Coronary artery (tissue), 2 donors: ENCODE measurements at regions not wholly inside any gene's neighbourhood (a gene's known extent, or its start where the extent isn't known, plus 50 kb on each side); places are given as distances from the start of the nearest gene placed in this dataset.
A peak's percentile ranks its signal among the peaks of the same experiment; 100 is the strongest.

ENCODE experiments used
- DNase-seq: peaks from one replicate; pipeline ENCODE4 v3.0.0-alpha.2; 2017; ENCODE audit warnings: low spot score
- H3K27ac ChIP-seq, 2 donors: fragments of 200-600 bp; sonication (generic); one replicate each; pipeline ENCODE4 v1.5.1; 2016 to 2019
- H3K4me3 ChIP-seq: fragments of 200-600 bp; sonication (generic); 2 replicates; pipeline ENCODE4 v1.5.1; 2016; ENCODE audit warnings: mild to moderate bottlenecking, moderate library complexity
- TF ChIP-seq, protein P1 (sequence below): fragments of 200-600 bp; sonication (generic); IDR thresholded peaks from one replicate; pipeline ENCODE4 v1.5.1; 2019; ENCODE audit warnings: antibody characterized with exemption

GRCh38 chr15:85296615-85297402 lies 83.6 kb upstream of the AKAP13 start:
- DNase-seq: no peak
- TF ChIP-seq, protein P1, sequence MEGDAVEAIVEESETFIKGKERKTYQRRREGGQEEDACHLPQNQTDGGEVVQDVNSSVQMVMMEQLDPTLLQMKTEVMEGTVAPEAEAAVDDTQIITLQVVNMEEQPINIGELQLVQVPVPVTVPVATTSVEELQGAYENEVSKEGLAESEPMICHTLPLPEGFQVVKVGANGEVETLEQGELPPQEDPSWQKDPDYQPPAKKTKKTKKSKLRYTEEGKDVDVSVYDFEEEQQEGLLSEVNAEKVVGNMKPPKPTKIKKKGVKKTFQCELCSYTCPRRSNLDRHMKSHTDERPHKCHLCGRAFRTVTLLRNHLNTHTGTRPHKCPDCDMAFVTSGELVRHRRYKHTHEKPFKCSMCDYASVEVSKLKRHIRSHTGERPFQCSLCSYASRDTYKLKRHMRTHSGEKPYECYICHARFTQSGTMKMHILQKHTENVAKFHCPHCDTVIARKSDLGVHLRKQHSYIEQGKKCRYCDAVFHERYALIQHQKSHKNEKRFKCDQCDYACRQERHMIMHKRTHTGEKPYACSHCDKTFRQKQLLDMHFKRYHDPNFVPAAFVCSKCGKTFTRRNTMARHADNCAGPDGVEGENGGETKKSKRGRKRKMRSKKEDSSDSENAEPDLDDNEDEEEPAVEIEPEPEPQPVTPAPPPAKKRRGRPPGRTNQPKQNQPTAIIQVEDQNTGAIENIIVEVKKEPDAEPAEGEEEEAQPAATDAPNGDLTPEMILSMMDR: peak; percentile 53
- H3K27ac ChIP-seq: no peak overlapping the region
- peak overlapping the region; percentile 69 for H3K4me3 ChIP-seq

DNA sequence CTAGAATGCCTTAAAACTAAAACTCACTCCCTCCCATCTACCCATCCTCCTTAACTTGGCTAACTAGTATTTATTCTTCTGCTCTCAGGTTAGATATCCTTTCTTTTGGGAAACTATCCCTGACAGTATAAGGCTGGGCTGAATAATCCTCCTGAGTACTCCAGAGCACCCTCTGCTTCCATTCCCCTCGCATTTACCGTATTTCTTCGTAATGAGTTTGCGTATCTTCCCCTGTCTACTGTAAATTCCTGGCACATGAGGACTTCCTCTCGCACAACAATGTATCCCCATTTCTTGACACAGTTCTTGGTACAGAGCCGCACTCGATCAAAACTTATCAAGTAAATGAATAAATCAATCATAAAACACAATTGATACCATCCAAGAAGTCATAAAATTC lies 82.9 kb upstream of the AKAP13 start:
- TF ChIP-seq, protein P1: no peak
- H3K27ac ChIP-seq: no peak overlapping the region
- no peak for DNase-seq
- no peak overlapping the region for H3K4me3 ChIP-seq

DNA sequence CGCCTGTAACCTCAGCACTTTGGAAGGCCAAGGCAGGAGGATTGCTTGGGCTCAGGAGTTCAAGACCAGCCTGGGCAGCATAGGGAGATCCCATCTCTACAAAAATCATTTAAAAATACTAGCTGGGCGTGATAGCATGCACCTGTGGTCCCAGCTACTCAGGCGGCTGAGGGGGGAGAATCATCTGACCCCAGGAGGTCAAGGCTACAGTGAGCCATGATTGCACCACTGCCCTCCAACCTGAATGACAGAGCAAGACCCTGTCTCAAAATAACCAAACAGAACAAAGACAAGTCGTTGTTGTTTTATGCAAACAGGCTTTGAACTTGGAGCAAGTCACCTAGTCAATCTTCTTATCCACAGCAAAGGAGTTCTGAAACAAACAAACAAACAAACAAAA lies 82.0 kb upstream of the AKAP13 start:
- TF ChIP-seq, protein P1: no peak
- Histone ChIP-seq H3K27ac (no peak overlapping the region), H3K4me3 (no peak overlapping the region)
- no peak for DNase-seq

DNA sequence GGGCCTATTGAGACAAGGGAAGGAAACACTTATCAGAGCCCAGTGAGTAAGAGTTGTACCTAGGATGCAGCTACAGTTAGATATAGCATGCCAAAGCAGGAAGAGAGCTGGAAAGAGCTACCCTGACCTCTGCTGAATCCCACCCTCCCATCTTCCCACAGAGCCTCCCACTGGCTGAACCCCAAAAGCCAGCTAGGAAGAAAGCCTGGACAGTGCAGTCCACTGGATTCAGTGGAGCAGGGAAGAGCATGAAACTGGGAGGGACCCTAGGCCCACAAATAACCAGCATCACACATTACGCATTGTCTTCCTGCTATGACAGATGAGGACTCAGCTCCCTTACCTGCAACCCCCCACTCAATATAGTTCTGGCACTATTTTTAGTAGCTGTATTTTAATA lies 81.5 kb upstream of the AKAP13 start:
- Histone ChIP-seq H3K4me3 (no peak overlapping the region), H3K27ac (no peak overlapping the region)
- TF ChIP-seq, protein P1: no peak
- DNase-seq: no peak

DNA sequence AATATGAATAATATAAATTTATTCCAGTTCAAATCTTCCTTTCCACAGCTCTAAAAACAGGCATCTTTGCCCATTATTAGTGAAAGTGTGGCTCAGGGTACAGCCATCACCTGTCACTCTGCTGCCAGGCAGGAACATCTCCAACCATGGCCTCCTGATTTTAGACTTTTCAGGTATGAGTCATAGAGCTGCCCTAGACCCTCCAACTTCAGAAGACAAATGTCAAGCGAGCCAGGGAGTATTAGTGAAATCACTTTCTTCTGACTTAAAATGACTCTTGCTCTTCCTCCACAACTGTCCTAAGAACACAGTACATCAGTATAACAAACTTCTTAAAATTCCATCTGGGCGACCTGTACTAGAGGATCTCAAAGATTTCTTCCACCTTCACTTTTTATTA lies 78.1 kb upstream of the AKAP13 start:
- Histone ChIP-seq H3K27ac (no peak overlapping the region), H3K4me3 (no peak overlapping the region)
- TF ChIP-seq, protein P1: no peak
- DNase-seq: no peak

DNA sequence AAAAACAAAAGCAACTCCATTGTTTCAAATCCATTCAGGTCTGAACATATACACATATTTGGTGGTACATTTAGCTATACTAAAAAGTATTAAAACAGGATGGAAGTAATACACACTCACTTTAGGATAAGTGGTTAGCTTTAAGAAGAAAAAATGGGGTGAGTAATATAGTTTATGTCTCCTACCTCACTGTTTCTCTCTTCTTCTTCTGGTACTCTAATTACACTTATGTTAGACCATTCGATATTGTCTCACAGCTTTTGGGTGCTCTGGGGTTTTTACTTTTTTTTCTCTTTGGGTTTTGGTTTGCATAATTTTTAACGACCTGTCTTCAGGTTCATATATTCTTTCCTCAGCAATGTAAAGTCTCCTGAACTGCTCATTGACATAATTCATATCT lies 75.4 kb upstream of the AKAP13 start:
- Histone ChIP-seq H3K27ac (no peak overlapping the region), H3K4me3 (no peak overlapping the region)
- DNase-seq: no peak

More for the DNA sequence above, 75.4 kb upstream of the AKAP13 start:
- TF ChIP-seq, protein P1: no peak
